Cerebellar nuclear complex (tissue), 1 donor: ENCODE measurements at regions not wholly inside any gene's neighbourhood (a gene's known extent, or its start where the extent isn't known, plus 50 kb on each side); places are given as distances from the start of the nearest gene placed in this dataset.

ENCODE experiments used
- DNase-seq, 2 experiments: peaks; one replicate each; lab custom pipeline; 2025; lab: John Stamatoyannopoulos, UW

DNA sequence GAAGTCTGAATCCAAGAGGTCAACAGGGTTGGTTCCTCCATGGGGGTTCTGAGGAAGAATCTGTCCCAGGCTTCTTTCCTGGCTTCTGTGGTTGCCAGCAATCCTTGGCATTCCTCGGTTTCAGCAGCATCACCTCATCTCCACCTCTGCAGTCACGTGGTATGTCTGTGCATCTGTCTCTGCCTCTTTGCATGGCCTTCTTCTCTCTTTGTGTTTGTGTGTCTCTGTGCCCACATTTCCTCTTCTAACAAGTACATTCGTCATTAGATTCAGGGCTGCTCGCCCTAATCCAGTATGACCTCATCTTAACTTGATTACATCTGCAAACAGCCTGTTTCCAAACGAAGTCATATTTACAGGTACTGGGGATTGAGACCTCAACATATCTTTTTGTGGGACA lies 114.0 kb downstream of the BCOR start:
- no peak for DNase-seq

DNA sequence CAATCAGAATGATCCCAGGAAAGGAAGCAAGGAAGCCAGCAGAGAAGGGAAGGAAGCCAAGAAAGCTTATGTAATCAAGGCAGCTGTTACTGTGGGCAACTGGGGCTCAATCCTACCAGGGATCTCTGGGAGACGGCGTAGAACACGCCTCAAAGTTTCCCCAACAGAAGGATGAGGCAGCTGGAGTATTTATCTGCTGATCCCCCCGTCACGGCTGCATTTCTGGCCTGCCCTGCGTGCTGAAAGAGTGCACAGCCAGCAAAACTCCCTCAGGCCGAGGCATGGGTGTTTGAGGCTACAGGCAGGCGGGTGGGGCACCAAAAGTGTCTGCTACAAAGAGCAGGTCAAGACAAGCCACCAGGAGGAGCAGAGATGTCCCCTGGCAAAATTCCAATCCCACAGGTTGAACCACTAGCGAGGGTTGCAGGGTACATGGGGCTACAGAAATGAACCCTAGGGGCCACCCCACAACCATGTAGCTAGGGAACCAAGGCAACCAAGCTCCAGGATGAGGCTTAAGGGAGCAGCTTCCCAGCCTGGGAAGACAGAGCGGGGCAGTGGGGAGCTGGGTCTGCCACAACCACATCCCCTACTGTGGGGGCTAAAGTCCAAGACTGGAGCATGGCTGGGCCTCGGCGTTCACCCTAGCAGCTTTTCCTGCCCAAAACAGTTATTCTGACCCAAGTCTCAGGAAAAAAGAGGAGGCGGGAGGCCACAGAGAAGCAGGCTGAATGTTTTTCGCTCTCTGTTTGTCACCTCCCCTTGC lies 113.4 kb downstream of the BCOR start:
- no peak for DNase-seq

- no peak for DNase-seq
Observed at GRCh38 chrX:39985071-39985470, 112.7 kb downstream of the BCOR start.

DNA sequence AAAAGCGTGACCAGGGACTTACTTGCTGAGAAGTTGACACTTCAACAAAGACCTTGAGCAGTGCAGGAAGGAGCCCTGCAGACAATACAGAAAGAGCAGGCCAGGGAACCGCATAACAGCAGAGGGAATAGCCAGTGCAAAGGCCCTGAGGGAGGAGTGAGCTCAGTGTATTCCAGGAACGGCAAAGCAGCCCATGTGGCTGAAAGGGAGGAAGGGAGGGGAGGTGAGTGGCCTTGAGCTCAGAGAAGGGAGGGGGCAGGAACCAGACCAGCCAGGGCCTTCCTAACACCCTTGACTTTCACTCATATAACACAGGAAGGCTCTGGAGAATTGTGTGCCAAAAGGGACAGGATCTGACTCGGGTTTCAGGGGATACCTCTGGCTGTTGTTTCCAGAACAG lies 112.2 kb downstream of the BCOR start:
- DNase-seq, result no peak

GRCh38 chrX:39988496-39988895 lies 109.3 kb downstream of the BCOR start:
- no peak for DNase-seq

GRCh38 chrX:39990388-39990787 lies 107.4 kb downstream of the BCOR start:
- no peak for DNase-seq

- no peak for DNase-seq
Observed at GRCh38 chrX:39992300-39992699, 105.5 kb downstream of the BCOR start.

- DNase-seq, result no peak
Observed at GRCh38 chrX:39995457-39995856, 102.3 kb downstream of the BCOR start.

DNA sequence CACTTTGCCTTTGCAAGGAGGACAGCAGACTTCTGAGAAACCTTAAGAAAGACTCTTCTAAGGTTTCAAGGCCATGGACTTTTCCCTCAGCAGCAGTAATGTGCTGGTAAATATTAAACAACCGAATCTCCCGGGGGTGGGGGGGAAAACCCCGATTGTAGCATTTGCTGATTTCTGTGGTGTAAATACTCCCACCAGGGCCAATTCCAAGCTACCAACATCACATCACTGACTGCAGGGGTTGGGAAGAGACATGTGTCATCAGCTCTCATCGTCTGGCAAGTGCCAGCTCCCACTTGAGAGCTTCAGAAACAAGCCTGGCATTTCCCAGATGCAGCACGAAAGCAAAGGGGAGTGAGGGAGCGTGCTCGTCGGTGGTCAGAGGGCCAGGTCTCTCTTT lies 101.2 kb downstream of the BCOR start:
- no peak for DNase-seq

DNA sequence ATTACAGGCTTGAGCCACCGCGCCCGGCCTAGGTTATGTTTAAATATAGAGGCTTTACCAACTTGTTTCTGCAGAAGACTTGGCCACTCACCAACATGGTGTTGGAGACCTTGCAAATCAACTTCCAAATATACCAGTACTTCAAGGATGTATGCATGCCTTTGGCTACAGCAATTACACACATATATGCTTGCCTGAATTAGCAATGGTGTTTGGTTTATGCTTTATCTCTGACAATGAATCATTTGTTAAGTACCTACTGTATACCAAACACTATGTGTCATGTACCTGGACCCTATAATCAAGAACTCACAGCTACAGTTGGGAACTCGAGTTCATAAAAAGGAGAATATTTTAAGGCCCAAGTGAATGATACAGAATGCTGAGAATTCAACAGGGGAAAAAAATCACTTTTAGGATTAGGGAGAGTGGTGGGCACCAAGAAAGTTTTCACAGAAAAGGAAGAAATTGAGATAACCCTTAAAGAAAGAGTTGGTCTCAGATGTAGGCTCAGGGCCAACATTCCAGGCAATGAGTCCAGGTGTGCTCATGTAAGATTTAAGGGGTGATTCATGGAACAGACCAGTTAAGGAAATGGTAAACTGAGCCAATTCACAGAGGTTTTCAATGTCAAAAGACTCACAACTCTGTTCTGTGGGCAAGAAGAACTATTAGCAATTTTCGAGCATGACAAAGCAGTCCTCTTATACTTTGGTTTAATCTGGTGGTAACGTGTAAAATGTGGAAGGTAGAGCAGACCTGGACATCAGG lies 98.9 kb downstream of the BCOR start:
- DNase-seq, result no peak
